ENCODE measurements at regions not wholly inside any gene's neighbourhood (a gene's known extent, or its start where the extent isn't known, plus 50 kb on each side); places are given as distances from the start of the nearest gene placed in this dataset.

DNA sequence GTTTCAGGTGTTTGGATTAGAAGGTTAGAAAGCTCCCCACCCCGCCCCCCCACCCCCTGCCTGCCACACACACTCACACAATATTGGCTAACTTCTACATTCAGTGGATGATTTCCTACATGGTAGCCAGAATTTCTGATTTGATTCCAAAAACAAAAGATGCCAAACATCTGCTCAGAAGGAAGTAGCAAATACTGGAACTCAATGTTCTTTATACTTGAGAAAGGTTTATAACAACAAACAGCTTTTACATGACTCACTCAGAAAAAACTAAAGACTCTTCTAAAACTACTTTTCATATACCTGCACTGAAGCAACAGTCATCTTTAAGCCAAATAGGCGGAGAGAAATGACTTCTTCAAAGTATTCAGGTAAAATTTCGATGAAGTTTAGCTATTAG lies 750.5 kb upstream of the POU3F4 start:
- TF ChIP-seq POLR2A (IDR thresholded peaks at IDR 0.05; ENCODE audit: extremely low read depth, insufficient read length), result no peak
- TF ChIP-seq, protein P1, sequence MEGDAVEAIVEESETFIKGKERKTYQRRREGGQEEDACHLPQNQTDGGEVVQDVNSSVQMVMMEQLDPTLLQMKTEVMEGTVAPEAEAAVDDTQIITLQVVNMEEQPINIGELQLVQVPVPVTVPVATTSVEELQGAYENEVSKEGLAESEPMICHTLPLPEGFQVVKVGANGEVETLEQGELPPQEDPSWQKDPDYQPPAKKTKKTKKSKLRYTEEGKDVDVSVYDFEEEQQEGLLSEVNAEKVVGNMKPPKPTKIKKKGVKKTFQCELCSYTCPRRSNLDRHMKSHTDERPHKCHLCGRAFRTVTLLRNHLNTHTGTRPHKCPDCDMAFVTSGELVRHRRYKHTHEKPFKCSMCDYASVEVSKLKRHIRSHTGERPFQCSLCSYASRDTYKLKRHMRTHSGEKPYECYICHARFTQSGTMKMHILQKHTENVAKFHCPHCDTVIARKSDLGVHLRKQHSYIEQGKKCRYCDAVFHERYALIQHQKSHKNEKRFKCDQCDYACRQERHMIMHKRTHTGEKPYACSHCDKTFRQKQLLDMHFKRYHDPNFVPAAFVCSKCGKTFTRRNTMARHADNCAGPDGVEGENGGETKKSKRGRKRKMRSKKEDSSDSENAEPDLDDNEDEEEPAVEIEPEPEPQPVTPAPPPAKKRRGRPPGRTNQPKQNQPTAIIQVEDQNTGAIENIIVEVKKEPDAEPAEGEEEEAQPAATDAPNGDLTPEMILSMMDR (IDR thresholded peaks at IDR 0.05; ENCODE audit: low read depth, low read length), result no peak
- no peak for TF ChIP-seq MYC (IDR thresholded peaks at IDR 0.05; ENCODE audit: low read depth, low read length)
